ENCODE measurements at regions not wholly inside any gene's neighbourhood (a gene's known extent, or its start where the extent isn't known, plus 50 kb on each side); places are given as distances from the start of the nearest gene placed in this dataset.

DNA sequence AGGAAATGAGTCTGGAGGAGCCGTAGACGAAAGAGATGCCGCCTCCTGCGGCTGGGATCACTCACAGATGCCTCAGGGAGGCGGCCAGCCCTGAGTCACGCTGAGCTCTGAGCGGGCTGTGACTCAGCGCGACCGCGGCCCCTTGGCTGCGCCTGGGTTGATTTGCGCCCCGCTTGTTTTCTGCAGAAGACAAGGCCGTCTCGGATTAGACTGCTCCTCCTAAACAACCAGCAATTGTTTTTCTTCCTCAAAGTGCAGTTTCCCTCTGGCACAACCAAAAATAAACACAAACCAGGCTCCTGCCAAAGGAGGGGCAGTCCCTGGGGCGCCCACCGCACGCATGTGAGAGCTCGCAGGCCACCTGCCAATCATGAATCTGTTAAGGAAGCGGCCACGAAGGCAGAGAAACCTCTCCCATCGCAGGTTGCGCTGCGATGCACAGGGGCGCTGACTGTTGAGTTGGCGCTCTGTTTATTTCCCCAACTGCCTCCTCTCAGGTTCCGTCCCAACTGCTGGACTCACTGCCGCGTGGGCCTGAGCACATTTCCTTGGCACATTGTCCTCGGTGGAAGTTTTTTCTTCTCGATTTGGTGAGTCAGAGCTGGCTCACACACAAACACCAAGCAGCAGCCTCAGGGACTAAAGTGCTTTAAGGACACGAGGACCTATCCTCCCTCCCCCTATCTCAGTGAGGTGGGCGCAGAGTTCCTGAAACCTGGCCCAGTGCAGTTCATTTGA is 85.2 kb upstream of the NDUFV2 start (continued):
- TF ChIP-seq, protein P1, sequence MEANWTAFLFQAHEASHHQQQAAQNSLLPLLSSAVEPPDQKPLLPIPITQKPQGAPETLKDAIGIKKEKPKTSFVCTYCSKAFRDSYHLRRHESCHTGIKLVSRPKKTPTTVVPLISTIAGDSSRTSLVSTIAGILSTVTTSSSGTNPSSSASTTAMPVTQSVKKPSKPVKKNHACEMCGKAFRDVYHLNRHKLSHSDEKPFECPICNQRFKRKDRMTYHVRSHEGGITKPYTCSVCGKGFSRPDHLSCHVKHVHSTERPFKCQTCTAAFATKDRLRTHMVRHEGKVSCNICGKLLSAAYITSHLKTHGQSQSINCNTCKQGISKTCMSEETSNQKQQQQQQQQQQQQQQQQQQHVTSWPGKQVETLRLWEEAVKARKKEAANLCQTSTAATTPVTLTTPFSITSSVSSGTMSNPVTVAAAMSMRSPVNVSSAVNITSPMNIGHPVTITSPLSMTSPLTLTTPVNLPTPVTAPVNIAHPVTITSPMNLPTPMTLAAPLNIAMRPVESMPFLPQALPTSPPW (CRISPR knock-in tag; IDR thresholded peaks at IDR 0.05) = peak; percentile 65
- TF ChIP-seq SLC30A9 (CRISPR knock-in tag; IDR thresholded peaks at IDR 0.05) = no peak
- peak; percentile 82 for TF ChIP-seq ZNF175 (CRISPR knock-in tag; IDR thresholded peaks at IDR 0.05; ENCODE audit: low read depth)
- no peak for TF ChIP-seq SAFB (IDR thresholded peaks at IDR 0.05; ENCODE audit: borderline replicate concordance, low read depth, low read length)
- TF ChIP-seq, protein P2, sequence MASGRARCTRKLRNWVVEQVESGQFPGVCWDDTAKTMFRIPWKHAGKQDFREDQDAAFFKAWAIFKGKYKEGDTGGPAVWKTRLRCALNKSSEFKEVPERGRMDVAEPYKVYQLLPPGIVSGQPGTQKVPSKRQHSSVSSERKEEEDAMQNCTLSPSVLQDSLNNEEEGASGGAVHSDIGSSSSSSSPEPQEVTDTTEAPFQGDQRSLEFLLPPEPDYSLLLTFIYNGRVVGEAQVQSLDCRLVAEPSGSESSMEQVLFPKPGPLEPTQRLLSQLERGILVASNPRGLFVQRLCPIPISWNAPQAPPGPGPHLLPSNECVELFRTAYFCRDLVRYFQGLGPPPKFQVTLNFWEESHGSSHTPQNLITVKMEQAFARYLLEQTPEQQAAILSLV (tag; IDR thresholded peaks at IDR 0.05) = peak; percentile 47; the same call in 1 of the 2 replicates
- TF ChIP-seq ZKSCAN1 (IDR thresholded peaks at IDR 0.05; ENCODE audit: low read depth, low read length) = peak; percentile 29; the same call in 1 of the 2 replicates
- TF ChIP-seq TAF1 (IDR thresholded peaks at IDR 0.05; ENCODE audit: control insufficient read depth, extremely low read depth, insufficient read depth, low read length, severe bottlenecking) = peak; percentile 21
- TF ChIP-seq, protein P3, sequence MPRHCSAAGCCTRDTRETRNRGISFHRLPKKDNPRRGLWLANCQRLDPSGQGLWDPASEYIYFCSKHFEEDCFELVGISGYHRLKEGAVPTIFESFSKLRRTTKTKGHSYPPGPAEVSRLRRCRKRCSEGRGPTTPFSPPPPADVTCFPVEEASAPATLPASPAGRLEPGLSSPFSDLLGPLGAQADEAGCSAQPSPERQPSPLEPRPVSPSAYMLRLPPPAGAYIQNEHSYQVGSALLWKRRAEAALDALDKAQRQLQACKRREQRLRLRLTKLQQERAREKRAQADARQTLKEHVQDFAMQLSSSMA (CRISPR knock-in tag; IDR thresholded peaks at IDR 0.05) = peak; percentile 53; the same call in 1 of the 2 replicates
- TF ChIP-seq FOXK1 (CRISPR knock-in tag; IDR thresholded peaks at IDR 0.05; ENCODE audit: borderline replicate concordance) = peak; percentile 57; the same call in 1 of the 2 replicates
- peak; percentile 54; the same call in 1 of the 2 replicates for TF ChIP-seq RFX7 (CRISPR knock-in tag; IDR thresholded peaks at IDR 0.05)
- no peak for TF ChIP-seq ARID1B (IDR thresholded peaks at IDR 0.05)
- TF ChIP-seq XRCC5 (IDR thresholded peaks at IDR 0.05; ENCODE audit: low read depth, low read length) = peak; percentile 67; the same call in 1 of the 2 replicates
- peak; percentile 24; the same call in 1 of the 2 replicates for TF ChIP-seq ELF2 (CRISPR knock-in tag; IDR thresholded peaks at IDR 0.05)
- TF ChIP-seq CHD1 (IDR thresholded peaks at IDR 0.05; ENCODE audit: low read length) = peak; percentile 98
- TF ChIP-seq SNRNP70 (optimal IDR thresholded peaks at IDR 0.05; ENCODE audit: low read depth, low read length) = no peak
- no peak for TF ChIP-seq PHTF2 (CRISPR knock-in tag; IDR thresholded peaks at IDR 0.05)
- peak; percentile 33; the same call in 1 of the 2 replicates for TF ChIP-seq GABPA (tag; conservative IDR thresholded peaks at IDR 0.05; ENCODE audit: low read depth)
- TF ChIP-seq, protein P4, sequence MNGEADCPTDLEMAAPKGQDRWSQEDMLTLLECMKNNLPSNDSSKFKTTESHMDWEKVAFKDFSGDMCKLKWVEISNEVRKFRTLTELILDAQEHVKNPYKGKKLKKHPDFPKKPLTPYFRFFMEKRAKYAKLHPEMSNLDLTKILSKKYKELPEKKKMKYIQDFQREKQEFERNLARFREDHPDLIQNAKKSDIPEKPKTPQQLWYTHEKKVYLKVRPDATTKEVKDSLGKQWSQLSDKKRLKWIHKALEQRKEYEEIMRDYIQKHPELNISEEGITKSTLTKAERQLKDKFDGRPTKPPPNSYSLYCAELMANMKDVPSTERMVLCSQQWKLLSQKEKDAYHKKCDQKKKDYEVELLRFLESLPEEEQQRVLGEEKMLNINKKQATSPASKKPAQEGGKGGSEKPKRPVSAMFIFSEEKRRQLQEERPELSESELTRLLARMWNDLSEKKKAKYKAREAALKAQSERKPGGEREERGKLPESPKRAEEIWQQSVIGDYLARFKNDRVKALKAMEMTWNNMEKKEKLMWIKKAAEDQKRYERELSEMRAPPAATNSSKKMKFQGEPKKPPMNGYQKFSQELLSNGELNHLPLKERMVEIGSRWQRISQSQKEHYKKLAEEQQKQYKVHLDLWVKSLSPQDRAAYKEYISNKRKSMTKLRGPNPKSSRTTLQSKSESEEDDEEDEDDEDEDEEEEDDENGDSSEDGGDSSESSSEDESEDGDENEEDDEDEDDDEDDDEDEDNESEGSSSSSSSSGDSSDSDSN (IDR thresholded peaks at IDR 0.05; ENCODE audit: borderline replicate concordance in 1 of 2, low read depth in 2 of 2, low read length in 2 of 2) = peak; percentile 85 to 88
- TF ChIP-seq KLF6 (CRISPR knock-in tag; IDR thresholded peaks at IDR 0.05; ENCODE audit: borderline replicate concordance) = 0 out of 2 replicates have a peak, but pooled peaks have one; percentile 28

Measured in K562 (cell line).